Activated T-helper 2 cell treated with anti-CD3 and anti-CD28 coated beads, Interferon-gamma antibody, Interleukin-2, Interleukin-4, amounts not matched to agents 10 μg/mL and 5 μg/mL and 100 μg/mL, durations not matched to agents 14 hours and 24 hours and 36 hours (primary cell): ENCODE measurements at regions not wholly inside any gene's neighbourhood (a gene's known extent, or its start where the extent isn't known, plus 50 kb on each side); places are given as distances from the start of the nearest gene placed in this dataset.

Source experiments
- DNase-seq: peaks from one replicate; pipeline ENCODE4 v3.0.0; 2021; ENCODE audit warnings: low spot score
- H3K27ac Mint-ChIP-seq: one replicate; pipeline ENCODE4 v1.8.0; 2021; ENCODE audit warnings: mixed read lengths
- H3K27me3 Mint-ChIP-seq: one replicate; pipeline ENCODE4 v1.8.0; 2021; ENCODE audit warnings: low read depth, mixed read lengths
- H3K36me3 Mint-ChIP-seq: one replicate; pipeline ENCODE4 v1.8.0; 2021; ENCODE audit warnings: low read depth, mixed read lengths
- H3K4me1 Mint-ChIP-seq: one replicate; pipeline ENCODE4 v1.8.0; 2021; ENCODE audit warnings: low read depth, mixed read lengths
- H3K4me3 Mint-ChIP-seq: one replicate; pipeline ENCODE4 v1.8.0; 2021; ENCODE audit warnings: low read depth, mild to moderate bottlenecking, moderate library complexity, mixed read lengths
- H3K9me3 Mint-ChIP-seq: one replicate; pipeline ENCODE4 v1.8.0; 2021; ENCODE audit warnings: mixed read lengths
- intact Hi-C: fragments of 100-400 bp; cut with micrococcal nuclease; formaldehyde crosslinking; loops from one replicate; pipeline ENCODE4 v1.15.1; 2023

- Mint-ChIP-seq H3K36me3 (no peaks in the 10 kb centered on the region), H3K27ac (no peak overlapping the region), H3K9me3 (no peaks in the 10 kb centered on the region), H3K4me1 (no peaks in the 10 kb centered on the region), H3K27me3 (no peaks in the 10 kb centered on the region), H3K4me3 (no peak overlapping the region)
- intact Hi-C loops: no loop called here
- DNase-seq: no peak
Measured at GRCh38 chr19:30757104-30757836, 385.1 kb downstream of the ZNF536 start.

- intact Hi-C loops: no loop called here
Measured at GRCh38 chr19:30755581-30755980, 383.4 kb downstream of the ZNF536 start.

GRCh38 chr19:30754162-30754561 lies 382.0 kb downstream of the ZNF536 start:
- H3K4me1 Mint-ChIP-seq: no peaks in the 10 kb centered on the region
- H3K27me3 Mint-ChIP-seq: no peaks in the 10 kb centered on the region
- peaks cover 3% of the 10 kb centered on the region for H3K9me3 Mint-ChIP-seq
- no peaks in the 10 kb centered on the region for H3K36me3 Mint-ChIP-seq
- no peak overlapping the region for H3K27ac Mint-ChIP-seq
- no peak for DNase-seq
- intact Hi-C loops: no loop called here
- no peak overlapping the region for H3K4me3 Mint-ChIP-seq

More at GRCh38 chr19:30755581-30755980, 383.4 kb downstream of the ZNF536 start:
- Mint-ChIP-seq H3K27ac (no peak overlapping the region), H3K27me3 (no peaks in the 10 kb centered on the region), H3K4me3 (no peak overlapping the region), H3K36me3 (no peaks in the 10 kb centered on the region), H3K9me3 (no peaks in the 10 kb centered on the region), H3K4me1 (no peaks in the 10 kb centered on the region)
- no peak for DNase-seq

- H3K27ac Mint-ChIP-seq: no peak overlapping the region
- peaks cover 5% of the 10 kb centered on the region for H3K9me3 Mint-ChIP-seq
- no peaks in the 10 kb centered on the region for H3K4me1 Mint-ChIP-seq
- H3K4me3 Mint-ChIP-seq: no peak overlapping the region
- H3K36me3 Mint-ChIP-seq: no peaks in the 10 kb centered on the region
- H3K27me3 Mint-ChIP-seq: no peaks in the 10 kb centered on the region
- intact Hi-C loops: no loop called here
- DNase-seq: no peak
Measured at GRCh38 chr19:30752876-30753275, 380.7 kb downstream of the ZNF536 start.

- Mint-ChIP-seq H3K4me3 (no peak overlapping the region), H3K4me1 (no peaks in the 10 kb centered on the region), H3K36me3 (no peaks in the 10 kb centered on the region), H3K27me3 (no peaks in the 10 kb centered on the region), H3K9me3 (peaks cover 5% of the 10 kb centered on the region), H3K27ac (no peak overlapping the region)
- no peak for DNase-seq
- intact Hi-C loops: no loop called here
Measured at GRCh38 chr19:30752201-30752600, 380.0 kb downstream of the ZNF536 start.

- no peak for DNase-seq
- no peaks in the 10 kb centered on the region for H3K4me1 Mint-ChIP-seq
- intact Hi-C loops: no loop called here
- H3K9me3 Mint-ChIP-seq: peaks cover 5% of the 10 kb centered on the region
- no peak overlapping the region for H3K4me3 Mint-ChIP-seq
- H3K27ac Mint-ChIP-seq: no peak overlapping the region
- H3K27me3 Mint-ChIP-seq: peaks cover 2% of the 10 kb centered on the region
- no peaks in the 10 kb centered on the region for H3K36me3 Mint-ChIP-seq
Measured at GRCh38 chr19:30745476-30745985, 373.3 kb downstream of the ZNF536 start.

- Mint-ChIP-seq H3K27me3 (peaks cover 2% of the 10 kb centered on the region), H3K4me3 (no peak overlapping the region), H3K4me1 (no peaks in the 10 kb centered on the region), H3K9me3 (peaks cover 5% of the 10 kb centered on the region), H3K36me3 (no peaks in the 10 kb centered on the region), H3K27ac (no peak overlapping the region)
- intact Hi-C loops: no loop called here
- no peak for DNase-seq
Measured at GRCh38 chr19:30744741-30745475, 372.7 kb downstream of the ZNF536 start.

- no peak overlapping the region for H3K27ac Mint-ChIP-seq
- H3K36me3 Mint-ChIP-seq: no peaks in the 10 kb centered on the region
- DNase-seq: no peak
- H3K4me3 Mint-ChIP-seq: no peak overlapping the region
- peaks cover 2% of the 10 kb centered on the region for H3K27me3 Mint-ChIP-seq
- no peaks in the 10 kb centered on the region for H3K9me3 Mint-ChIP-seq
- H3K4me1 Mint-ChIP-seq: no peaks in the 10 kb centered on the region
- intact Hi-C loops: no loop called here
Measured at GRCh38 chr19:30743702-30744101, 371.5 kb downstream of the ZNF536 start.

- intact Hi-C loops: no loop called here
- H3K27me3 Mint-ChIP-seq: peaks cover 2% of the 10 kb centered on the region
- H3K36me3 Mint-ChIP-seq: no peaks in the 10 kb centered on the region
- H3K27ac Mint-ChIP-seq: no peak overlapping the region
- no peaks in the 10 kb centered on the region for H3K4me1 Mint-ChIP-seq
- H3K9me3 Mint-ChIP-seq: no peaks in the 10 kb centered on the region
- H3K4me3 Mint-ChIP-seq: no peak overlapping the region
- no peak for DNase-seq
Measured at GRCh38 chr19:30743011-30743410, 370.8 kb downstream of the ZNF536 start.

GRCh38 chr19:30742406-30742938 lies 370.3 kb downstream of the ZNF536 start:
- H3K4me1 Mint-ChIP-seq: no peaks in the 10 kb centered on the region
- peaks cover 2% of the 10 kb centered on the region for H3K27me3 Mint-ChIP-seq
- H3K27ac Mint-ChIP-seq: no peak overlapping the region
- no peak overlapping the region for H3K4me3 Mint-ChIP-seq
- no peak for DNase-seq
- intact Hi-C loops: no loop called here
- H3K9me3 Mint-ChIP-seq: no peaks in the 10 kb centered on the region
- no peaks in the 10 kb centered on the region for H3K36me3 Mint-ChIP-seq

GRCh38 chr19:30741566-30741965 lies 369.4 kb downstream of the ZNF536 start:
- Mint-ChIP-seq H3K4me1 (no peaks in the 10 kb centered on the region), H3K4me3 (no peak overlapping the region), H3K36me3 (no peaks in the 10 kb centered on the region), H3K27me3 (peaks cover 2% of the 10 kb centered on the region), H3K9me3 (no peaks in the 10 kb centered on the region), H3K27ac (no peak overlapping the region)
- intact Hi-C loops: no loop called here
- DNase-seq: no peak

- intact Hi-C loops: no loop called here
- peaks cover 2% of the 10 kb centered on the region for H3K27me3 Mint-ChIP-seq
- no peak for DNase-seq
- H3K9me3 Mint-ChIP-seq: no peaks in the 10 kb centered on the region
- H3K27ac Mint-ChIP-seq: no peak overlapping the region
- no peaks in the 10 kb centered on the region for H3K4me1 Mint-ChIP-seq
- no peak overlapping the region for H3K4me3 Mint-ChIP-seq
- H3K36me3 Mint-ChIP-seq: no peaks in the 10 kb centered on the region
Measured at GRCh38 chr19:30739394-30739793, 367.2 kb downstream of the ZNF536 start.

GRCh38 chr19:30738047-30738446 lies 365.9 kb downstream of the ZNF536 start:
- no peak for DNase-seq
- Mint-ChIP-seq H3K27ac (no peak overlapping the region), H3K27me3 (peaks cover 2% of the 10 kb centered on the region), H3K36me3 (no peaks in the 10 kb centered on the region), H3K4me3 (no peak overlapping the region), H3K4me1 (no peaks in the 10 kb centered on the region), H3K9me3 (no peaks in the 10 kb centered on the region)
- intact Hi-C loops: no loop called here
